Skeletal muscle satellite cell (primary cell): ENCODE measurements at regions not wholly inside any gene's neighbourhood (a gene's known extent, or its start where the extent isn't known, plus 50 kb on each side); places are given as distances from the start of the nearest gene placed in this dataset.

Experiments
- H3K27me3 ChIP-seq: 2 replicates; pipeline ENCODE4 v1.7.0; 2013; ENCODE audit warnings: low read length; ENCODE audit not compliant: control insufficient read depth, insufficient read depth
- H3K36me3 ChIP-seq: 2 replicates; pipeline ENCODE4 v1.7.0; 2013; ENCODE audit warnings: mild to moderate bottlenecking, control low read depth, low read length; ENCODE audit not compliant: insufficient read depth
- H3K4me1 ChIP-seq: 2 replicates; pipeline ENCODE4 v1.7.0; 2013; ENCODE audit warnings: low read length; ENCODE audit not compliant: control insufficient read depth, insufficient read depth
- H3K4me2 ChIP-seq: 2 replicates; pipeline ENCODE4 v1.7.0; 2013; ENCODE audit warnings: mild to moderate bottlenecking, low read length
- H3K4me3 ChIP-seq: 2 replicates; pipeline ENCODE4 v1.7.0; 2013; ENCODE audit warnings: low read length
- H3K9ac ChIP-seq: 2 replicates; pipeline ENCODE4 v1.7.0; 2013; ENCODE audit warnings: mild to moderate bottlenecking, low read depth, low read length, moderate library complexity
- H3K9me3 ChIP-seq: replicated peaks from 2 replicates; pipeline ENCODE4 v1.7.0; 2013; ENCODE audit warnings: mild to moderate bottlenecking, control low read depth, low read length

- Histone ChIP-seq H3K36me3 (no peaks in the 10 kb centered on the region), H3K4me3 (no peak overlapping the region), H3K4me1 (peaks cover 3% of the 10 kb centered on the region), H3K9me3 (no peaks in the 10 kb centered on the region), H3K9ac (no peak overlapping the region), H3K4me2 (no peak overlapping the region), H3K27me3 (no peaks in the 10 kb centered on the region)
Measured at GRCh38 chr5:148903587-148903986, 77.2 kb downstream of the ADRB2 start.

DNA sequence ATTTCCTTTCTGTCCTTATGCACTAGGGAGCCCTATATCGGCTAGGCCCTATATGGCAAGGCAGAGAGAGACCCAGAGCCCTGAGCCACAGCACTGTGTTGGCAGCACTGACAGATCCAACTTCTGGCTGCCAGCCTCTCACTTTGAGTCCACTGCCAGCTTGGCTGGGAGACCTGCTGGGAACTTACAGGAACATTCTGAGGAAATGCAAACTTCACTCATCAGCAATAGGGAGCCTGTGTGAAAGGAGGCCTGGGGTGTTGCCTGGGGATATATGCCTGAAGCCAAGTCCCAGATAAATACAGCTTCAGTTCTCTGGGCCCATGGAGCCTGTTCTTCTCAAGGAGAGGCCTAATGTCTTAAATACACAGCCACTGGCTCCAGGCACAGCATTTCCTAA, 78.0 kb downstream of the ADRB2 start:
- no peaks in the 10 kb centered on the region for H3K9me3 ChIP-seq
- no peak overlapping the region for H3K4me3 ChIP-seq
- peaks cover 12% of the 10 kb centered on the region for H3K4me1 ChIP-seq

GRCh38 chr5:148905541-148905940, 79.1 kb downstream of the ADRB2 start:
- Histone ChIP-seq H3K27me3 (no peaks in the 10 kb centered on the region), H3K4me1 (peaks cover 23% of the 10 kb centered on the region), H3K36me3 (no peaks in the 10 kb centered on the region), H3K4me3 (no peak overlapping the region), H3K4me2 (no peak overlapping the region), H3K9me3 (no peaks in the 10 kb centered on the region), H3K9ac (no peak overlapping the region)

More for the DNA sequence above, 78.0 kb downstream of the ADRB2 start:
- Histone ChIP-seq H3K4me2 (no peak overlapping the region), H3K9ac (no peak overlapping the region), H3K27me3 (no peaks in the 10 kb centered on the region), H3K36me3 (no peaks in the 10 kb centered on the region)

GRCh38 chr5:148906968-148907367, 80.6 kb downstream of the ADRB2 start:
- Histone ChIP-seq H3K4me1 (peaks cover 37% of the 10 kb centered on the region), H3K27me3 (no peaks in the 10 kb centered on the region), H3K4me2 (no peak overlapping the region), H3K9ac (no peak overlapping the region), H3K9me3 (no peaks in the 10 kb centered on the region), H3K4me3 (no peak overlapping the region), H3K36me3 (no peaks in the 10 kb centered on the region)

- no peaks in the 10 kb centered on the region for H3K27me3 ChIP-seq
- H3K36me3 ChIP-seq, result no peaks in the 10 kb centered on the region
- peak overlapping the region; percentile 61 for H3K9ac ChIP-seq
- no peaks in the 10 kb centered on the region for H3K9me3 ChIP-seq
- H3K4me1 ChIP-seq, result peaks cover 57% of the 10 kb centered on the region
- no peak overlapping the region for H3K4me3 ChIP-seq
- H3K4me2 ChIP-seq, result peak overlapping the region; percentile 26
Measured at GRCh38 chr5:148909040-148909439, 82.6 kb downstream of the ADRB2 start.

- no peaks in the 10 kb centered on the region for H3K9me3 ChIP-seq
- H3K9ac ChIP-seq, result peak overlapping the region; percentile 61
- peak overlapping the region; percentile 45 for H3K4me2 ChIP-seq
- H3K27me3 ChIP-seq, result no peaks in the 10 kb centered on the region
- H3K4me3 ChIP-seq, result no peak overlapping the region
- no peaks in the 10 kb centered on the region for H3K36me3 ChIP-seq
- peaks cover 64% of the 10 kb centered on the region for H3K4me1 ChIP-seq
Measured at GRCh38 chr5:148909766-148910165, 83.4 kb downstream of the ADRB2 start.

DNA sequence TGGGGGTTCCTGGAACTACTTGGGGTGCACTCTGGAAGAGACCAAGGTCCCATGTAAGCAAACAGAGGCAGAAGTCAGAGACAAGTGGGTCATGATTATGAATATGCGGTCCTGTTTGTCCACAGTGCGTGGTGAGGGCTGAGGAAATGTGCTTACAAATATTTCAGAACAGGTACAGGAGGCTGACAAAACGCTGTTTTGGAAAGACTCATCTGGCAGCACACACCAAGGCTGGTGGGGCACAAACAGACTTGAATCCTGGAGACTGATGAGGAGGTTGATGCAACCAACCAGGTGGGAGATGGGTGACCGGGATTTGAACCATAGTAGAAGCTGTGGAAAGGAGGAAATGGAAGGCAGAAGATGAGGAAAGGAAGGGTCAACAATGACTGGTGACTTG, 83.8 kb downstream of the ADRB2 start:
- Histone ChIP-seq H3K9ac (peak overlapping the region; percentile 61), H3K27me3 (no peaks in the 10 kb centered on the region), H3K36me3 (no peaks in the 10 kb centered on the region), H3K9me3 (no peaks in the 10 kb centered on the region), H3K4me1 (peaks cover 69% of the 10 kb centered on the region), H3K4me3 (no peak overlapping the region), H3K4me2 (peak overlapping the region; percentile 45)

DNA sequence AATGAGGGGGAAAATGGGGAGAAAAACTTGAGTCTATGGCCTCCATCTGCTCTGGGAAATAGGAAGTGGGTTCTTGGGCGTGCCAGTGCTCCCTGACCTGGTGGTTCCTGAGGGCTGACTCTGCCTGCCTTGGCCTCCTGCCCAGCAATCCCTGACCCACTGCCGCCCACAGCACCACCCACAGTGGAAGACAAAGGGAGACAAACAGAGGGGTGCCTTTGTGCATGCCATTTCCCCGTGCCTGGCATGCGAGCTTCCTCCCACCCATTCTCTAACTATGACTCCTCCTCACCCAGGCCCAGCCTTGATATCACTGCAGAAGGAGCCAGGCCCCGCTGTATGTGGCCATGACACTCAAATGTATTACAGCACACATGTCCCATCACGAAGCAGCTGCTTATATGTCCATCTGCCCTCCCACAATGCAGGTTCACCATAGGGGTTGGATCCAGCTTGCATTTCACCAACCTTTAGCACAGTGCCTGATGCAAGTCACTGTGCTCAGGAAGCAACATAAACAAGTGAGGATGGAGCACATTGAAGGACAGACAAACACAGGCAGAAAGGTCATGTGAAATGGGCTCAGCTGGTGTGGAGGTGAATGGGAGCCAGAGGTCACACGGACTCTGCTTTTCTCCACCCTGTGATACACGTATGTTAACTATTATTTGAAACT, 84.4 kb downstream of the ADRB2 start:
- Histone ChIP-seq H3K27me3 (no peaks in the 10 kb centered on the region), H3K4me3 (no peak overlapping the region), H3K4me1 (peaks cover 75% of the 10 kb centered on the region), H3K9me3 (no peaks in the 10 kb centered on the region), H3K36me3 (no peaks in the 10 kb centered on the region), H3K4me2 (peak overlapping the region; percentile 45), H3K9ac (peak overlapping the region; percentile 84)

DNA sequence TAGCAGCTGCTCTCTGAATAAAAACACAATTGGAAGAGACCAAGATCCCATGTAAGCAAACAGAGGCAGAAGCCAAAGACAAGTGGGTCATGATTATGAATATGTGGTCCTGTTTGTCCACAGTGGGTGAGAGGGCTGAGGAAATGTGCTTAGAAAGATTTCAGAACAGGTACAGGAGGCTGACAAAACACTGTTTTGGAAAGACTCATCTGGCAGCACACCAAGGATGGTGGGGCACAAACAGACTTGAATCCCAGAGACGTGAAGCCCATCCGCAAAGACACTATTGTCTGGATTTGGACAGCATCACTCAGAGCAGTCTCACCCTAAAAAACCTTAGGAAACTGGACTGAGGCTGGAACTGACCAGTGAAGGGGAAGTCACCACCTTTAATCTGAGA, 85.0 kb downstream of the ADRB2 start:
- Histone ChIP-seq H3K27me3 (no peaks in the 10 kb centered on the region), H3K36me3 (no peaks in the 10 kb centered on the region), H3K4me2 (peak overlapping the region; percentile 2), H3K9ac (peak overlapping the region; percentile 84), H3K4me3 (no peak overlapping the region), H3K4me1 (peaks cover 80% of the 10 kb centered on the region), H3K9me3 (no peaks in the 10 kb centered on the region)

DNA sequence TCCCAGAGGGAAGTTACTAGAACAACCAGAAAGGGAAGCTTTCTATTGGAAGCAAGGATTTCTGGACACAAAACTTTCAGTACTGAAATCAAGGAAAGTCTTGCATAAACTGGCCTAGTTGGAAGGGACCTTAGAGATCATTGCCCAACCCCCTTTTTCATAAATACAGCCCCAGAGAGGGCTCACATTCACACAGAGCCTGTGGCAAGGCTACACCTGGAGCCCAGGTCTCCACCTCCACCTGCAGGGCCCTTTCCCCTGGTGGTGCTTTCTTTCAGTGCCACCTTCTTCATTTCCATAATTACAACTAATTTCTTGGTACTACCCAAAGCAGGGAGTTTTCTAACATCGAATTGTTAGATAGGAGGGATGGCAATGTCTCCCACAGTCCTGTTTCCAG, 85.7 kb downstream of the ADRB2 start:
- Histone ChIP-seq H3K27me3 (no peaks in the 10 kb centered on the region), H3K4me2 (no peak overlapping the region), H3K4me1 (peaks cover 81% of the 10 kb centered on the region), H3K9ac (peak overlapping the region; percentile 84), H3K9me3 (no peaks in the 10 kb centered on the region), H3K4me3 (no peak overlapping the region), H3K36me3 (no peaks in the 10 kb centered on the region)

- Histone ChIP-seq H3K36me3 (no peaks in the 10 kb centered on the region), H3K9me3 (no peaks in the 10 kb centered on the region), H3K4me1 (peaks cover 81% of the 10 kb centered on the region), H3K9ac (peak overlapping the region; percentile 84), H3K4me3 (peak overlapping the region; percentile 25), H3K27me3 (no peaks in the 10 kb centered on the region), H3K4me2 (peak overlapping the region; percentile 61)
Measured at GRCh38 chr5:148912714-148913398, 86.4 kb downstream of the ADRB2 start.

DNA sequence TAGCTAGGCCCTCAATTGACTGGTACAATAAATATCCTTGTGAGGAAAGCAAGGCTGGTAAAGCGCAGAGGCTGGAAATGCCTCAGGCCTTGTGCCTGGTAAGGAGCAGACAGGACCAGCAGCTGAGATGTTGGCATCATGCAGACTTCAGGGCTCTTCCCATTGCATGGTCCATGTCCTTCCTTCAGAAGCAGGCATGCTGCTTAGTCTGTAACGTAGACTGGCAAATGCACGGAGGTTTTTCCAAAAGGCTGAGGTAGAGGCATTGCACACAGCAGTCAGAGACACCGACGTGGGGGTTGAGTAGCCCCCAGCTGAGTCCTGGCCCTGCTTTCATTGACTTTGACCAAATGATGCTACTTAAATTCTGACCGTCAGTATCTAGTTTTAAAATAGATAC, 87.1 kb downstream of the ADRB2 start:
- H3K9ac ChIP-seq, result peak overlapping the region; percentile 82
- no peaks in the 10 kb centered on the region for H3K27me3 ChIP-seq
- no peak overlapping the region for H3K4me3 ChIP-seq
- no peaks in the 10 kb centered on the region for H3K9me3 ChIP-seq
- no peaks in the 10 kb centered on the region for H3K36me3 ChIP-seq
- H3K4me1 ChIP-seq, result peaks cover 79% of the 10 kb centered on the region
- H3K4me2 ChIP-seq, result peak overlapping the region; percentile 61
